ENCODE measurements at regions not wholly inside any gene's neighbourhood (a gene's known extent, or its start where the extent isn't known, plus 50 kb on each side); places are given as distances from the start of the nearest gene placed in this dataset.
A peak's percentile ranks its signal among the peaks of the same experiment; 100 is the strongest.

DNA sequence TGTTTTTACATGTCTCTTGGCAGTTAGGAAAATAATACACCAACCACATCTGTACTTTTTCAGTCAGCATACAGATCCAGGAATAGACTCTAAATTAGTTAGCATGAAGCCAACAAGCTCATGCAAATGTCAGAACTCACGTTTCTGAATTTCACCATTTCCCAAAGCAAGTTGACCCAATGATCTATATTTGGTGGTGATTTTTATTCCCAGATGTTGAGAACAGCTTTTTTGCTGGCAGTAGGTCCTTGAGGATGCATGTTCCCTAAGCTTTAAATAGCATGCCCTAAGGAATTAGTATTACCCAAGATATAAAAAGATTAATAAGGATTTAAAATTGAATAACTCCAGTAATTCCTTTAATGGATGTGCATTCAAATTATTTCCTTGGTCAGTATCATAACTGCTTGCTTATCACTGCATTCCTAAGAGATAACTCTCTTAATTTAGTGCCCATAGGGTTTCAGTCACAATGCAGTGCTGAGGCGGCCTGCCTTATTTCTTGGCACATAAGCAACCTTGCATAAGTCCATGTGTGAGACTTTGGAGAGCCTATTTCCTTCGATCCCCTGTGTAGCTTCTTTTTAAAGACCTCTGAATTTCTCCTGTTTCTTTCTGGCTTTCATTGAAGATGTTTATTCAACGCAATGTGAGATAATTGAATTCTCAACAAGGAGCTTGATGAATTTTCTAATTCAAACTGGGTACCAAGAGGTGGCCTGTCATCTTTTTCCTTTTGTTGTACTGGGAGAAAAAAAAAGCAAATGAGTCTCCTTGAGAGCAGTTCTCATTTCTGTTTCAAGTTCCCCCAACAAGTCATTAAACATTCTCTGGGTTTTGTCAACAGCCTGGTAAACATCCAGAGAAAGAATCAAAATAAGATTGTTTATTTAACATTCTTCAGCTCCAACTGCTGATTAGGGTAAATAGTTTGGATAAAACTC, 135.3 kb upstream of the MEOX2 start:
- TF ChIP-seq, protein P1, sequence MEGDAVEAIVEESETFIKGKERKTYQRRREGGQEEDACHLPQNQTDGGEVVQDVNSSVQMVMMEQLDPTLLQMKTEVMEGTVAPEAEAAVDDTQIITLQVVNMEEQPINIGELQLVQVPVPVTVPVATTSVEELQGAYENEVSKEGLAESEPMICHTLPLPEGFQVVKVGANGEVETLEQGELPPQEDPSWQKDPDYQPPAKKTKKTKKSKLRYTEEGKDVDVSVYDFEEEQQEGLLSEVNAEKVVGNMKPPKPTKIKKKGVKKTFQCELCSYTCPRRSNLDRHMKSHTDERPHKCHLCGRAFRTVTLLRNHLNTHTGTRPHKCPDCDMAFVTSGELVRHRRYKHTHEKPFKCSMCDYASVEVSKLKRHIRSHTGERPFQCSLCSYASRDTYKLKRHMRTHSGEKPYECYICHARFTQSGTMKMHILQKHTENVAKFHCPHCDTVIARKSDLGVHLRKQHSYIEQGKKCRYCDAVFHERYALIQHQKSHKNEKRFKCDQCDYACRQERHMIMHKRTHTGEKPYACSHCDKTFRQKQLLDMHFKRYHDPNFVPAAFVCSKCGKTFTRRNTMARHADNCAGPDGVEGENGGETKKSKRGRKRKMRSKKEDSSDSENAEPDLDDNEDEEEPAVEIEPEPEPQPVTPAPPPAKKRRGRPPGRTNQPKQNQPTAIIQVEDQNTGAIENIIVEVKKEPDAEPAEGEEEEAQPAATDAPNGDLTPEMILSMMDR (IDR thresholded peaks at IDR 0.05; ENCODE audit: borderline replicate concordance, extremely low read depth, insufficient read depth): no peak
- H3K9ac ChIP-seq (ENCODE audit: low read length in 3 of 3): no peak overlapping the region
- intact Hi-C loops (cut with DNase I): no loop called here
- H3K4me1 ChIP-seq (ENCODE audit: control insufficient read depth in 2 of 3, insufficient read depth in 2 of 3, low read depth in 1 of 3, low read length in 3 of 3): no peaks in the 10 kb centered on the region
- H3K36me3 ChIP-seq (ENCODE audit: control insufficient read depth in 2 of 3, insufficient read depth in 3 of 3, low read length in 3 of 3): no peaks in the 10 kb centered on the region
- H3K9me3 ChIP-seq (ENCODE audit: control insufficient read depth in 2 of 3, insufficient read depth in 1 of 3, low read length in 3 of 3): no peaks in the 10 kb centered on the region
- no peaks in the 10 kb centered on the region for H3K27me3 ChIP-seq (ENCODE audit: control insufficient read depth, insufficient read depth, low read length)
- FAIRE-seq (no peak), DNase-seq (peak in 1 of 5 donors; percentile 12)
- no peak overlapping the region for H3K4me3 ChIP-seq (ENCODE audit: low read length in 3 of 3)
- H3K27ac ChIP-seq (ENCODE audit: low read depth in 2 of 2, low read length in 2 of 2): no peak overlapping the region

DNA sequence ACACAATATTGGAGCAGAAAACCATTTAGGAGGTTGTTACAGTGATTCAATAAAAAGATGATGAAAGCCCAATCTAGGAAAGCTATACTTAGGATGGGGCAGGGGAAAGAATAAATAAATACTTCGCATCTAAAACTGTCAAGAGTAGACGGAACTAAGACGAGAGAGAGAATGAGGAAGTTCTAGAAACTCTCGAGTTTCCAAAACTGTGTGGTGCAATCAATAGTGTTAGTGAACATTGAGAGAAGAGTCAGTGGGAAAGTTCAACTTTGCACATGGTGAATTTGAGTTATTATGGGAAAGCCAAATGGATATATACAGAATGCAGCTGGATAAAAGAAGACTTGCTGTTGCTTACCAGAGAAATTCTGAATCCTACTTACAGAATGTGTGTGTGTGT, 133.8 kb upstream of the MEOX2 start:
- intact Hi-C loops (cut with DNase I): no loop called here
- Histone ChIP-seq H3K27ac (ENCODE audit: low read depth in 2 of 2, low read length in 2 of 2) (no peak overlapping the region), H3K27me3 (ENCODE audit: control insufficient read depth, insufficient read depth, low read length) (no peaks in the 10 kb centered on the region), H3K4me1 (ENCODE audit: control insufficient read depth in 2 of 3, insufficient read depth in 2 of 3, low read depth in 1 of 3, low read length in 3 of 3) (no peaks in the 10 kb centered on the region), H3K9me3 (ENCODE audit: control insufficient read depth in 2 of 3, insufficient read depth in 1 of 3, low read length in 3 of 3) (no peaks in the 10 kb centered on the region), H3K4me3 (ENCODE audit: low read length in 3 of 3) (no peak overlapping the region), H3K9ac (ENCODE audit: low read length in 3 of 3) (no peak overlapping the region), H3K36me3 (ENCODE audit: control insufficient read depth in 2 of 3, insufficient read depth in 3 of 3, low read length in 3 of 3) (no peaks in the 10 kb centered on the region)
- TF ChIP-seq, protein P1 (IDR thresholded peaks at IDR 0.05; ENCODE audit: borderline replicate concordance, extremely low read depth, insufficient read depth): no peak
- FAIRE-seq (no peak), DNase-seq (no peak)

DNA sequence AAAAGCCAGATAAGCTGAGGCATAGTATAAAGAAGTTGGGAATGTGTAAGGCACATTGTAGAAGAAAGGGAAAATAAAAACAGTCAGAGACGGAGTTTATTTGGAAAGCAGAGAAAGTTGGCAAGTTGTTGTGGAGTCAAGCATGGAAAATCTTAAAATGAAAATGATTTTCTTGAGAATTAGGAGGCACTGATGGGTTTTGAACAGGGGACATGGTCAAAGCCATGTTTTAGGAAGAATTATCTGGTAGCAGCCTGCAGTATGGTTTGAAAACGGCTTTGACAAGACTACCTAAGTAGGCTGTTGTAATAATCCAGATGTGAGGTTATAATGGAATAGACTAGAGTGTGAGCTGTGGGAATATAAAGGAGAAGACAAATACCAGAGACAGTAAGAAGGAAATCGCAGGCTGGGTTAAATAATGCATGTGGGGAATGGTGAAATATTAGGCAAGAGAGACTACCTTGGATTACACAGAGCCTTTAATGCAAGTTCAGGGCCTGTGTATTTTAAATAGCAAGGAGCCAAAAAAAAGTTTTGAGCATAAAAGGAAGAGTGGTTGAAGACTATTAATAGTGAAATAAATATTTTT, 130.4 kb upstream of the MEOX2 start:
- TF ChIP-seq, protein P1 (IDR thresholded peaks at IDR 0.05; ENCODE audit: borderline replicate concordance, extremely low read depth, insufficient read depth): no peak
- Histone ChIP-seq H3K27me3 (ENCODE audit: control insufficient read depth, insufficient read depth, low read length) (no peaks in the 10 kb centered on the region), H3K36me3 (ENCODE audit: control insufficient read depth in 2 of 3, insufficient read depth in 3 of 3, low read length in 3 of 3) (no peaks in the 10 kb centered on the region), H3K9me3 (ENCODE audit: control insufficient read depth in 2 of 3, insufficient read depth in 1 of 3, low read length in 3 of 3) (no peaks in the 10 kb centered on the region), H3K4me1 (ENCODE audit: control insufficient read depth in 2 of 3, insufficient read depth in 2 of 3, low read depth in 1 of 3, low read length in 3 of 3) (no peaks in the 10 kb centered on the region), H3K27ac (ENCODE audit: low read depth in 2 of 2, low read length in 2 of 2) (no peak overlapping the region), H3K4me3 (ENCODE audit: low read length in 3 of 3) (no peak overlapping the region), H3K9ac (ENCODE audit: low read length in 3 of 3) (no peak overlapping the region)
- no peak for FAIRE-seq
- intact Hi-C loops (cut with DNase I): no loop called here
- no peak for DNase-seq

Measured in kidney (tissue), 13 donors.